ENCODE measurements at regions not wholly inside any gene's neighbourhood (a gene's known extent, or its start where the extent isn't known, plus 50 kb on each side); places are given as distances from the start of the nearest gene placed in this dataset.

DNA sequence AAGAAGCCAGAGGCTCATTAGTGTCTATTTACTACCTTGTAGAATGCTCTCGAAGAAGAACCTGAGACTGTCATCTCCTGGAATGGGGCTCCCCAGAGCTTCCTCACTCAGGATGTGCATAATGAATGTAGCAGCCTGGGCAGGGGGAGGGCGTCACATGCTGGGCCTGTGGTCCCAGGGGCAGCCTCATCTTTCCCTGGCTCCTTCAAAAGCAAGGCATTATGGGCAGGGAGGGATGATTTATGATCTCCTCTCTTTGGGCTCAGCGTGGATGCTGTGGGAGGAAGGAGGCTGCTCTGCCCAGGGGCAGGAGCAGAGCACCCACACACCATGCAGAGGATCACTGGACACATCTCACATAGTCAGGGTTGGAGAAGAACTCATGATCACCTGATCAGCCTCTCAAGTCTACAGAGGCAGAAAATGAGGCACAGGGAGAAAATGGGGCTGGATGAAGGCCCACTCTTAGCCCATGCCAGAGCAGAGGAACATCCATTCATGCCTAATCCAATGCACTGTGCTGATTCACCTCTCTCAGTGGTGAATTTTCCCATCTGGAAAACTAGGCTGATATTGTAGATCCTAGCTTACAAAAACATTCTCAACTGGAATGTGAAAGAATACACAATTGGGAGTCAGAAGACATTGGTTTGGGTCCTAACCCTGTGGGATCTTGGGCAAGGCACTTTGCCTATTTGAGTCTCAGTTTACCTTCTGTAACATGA is 173.7 kb downstream of the CARTPT start:
- H2BK12ac ChIP-seq (ENCODE audit: low read length), result no peak overlapping the region
- peak overlapping the region; percentile 21 for H2AFZ ChIP-seq (ENCODE audit: low read length)
- H3K18ac ChIP-seq (ENCODE audit: low read length), result peak overlapping the region; percentile 11
- H3K36me3 ChIP-seq (replicated peaks in 1 of 2; ENCODE audit: control insufficient read depth in 2 of 2, insufficient read depth in 2 of 2, low read length in 2 of 2), result no peaks in the 10 kb centered on the region
- DNase-seq (ENCODE audit: low spot score), result no peak
- H3K4me1 ChIP-seq (ENCODE audit: control insufficient read depth in 2 of 2, insufficient read depth in 1 of 2, low read depth in 1 of 2, low read length in 2 of 2), result peaks cover 6 to 9% of the 10 kb centered on the region in 2 donors
- no peak overlapping the region for H4K8ac ChIP-seq (ENCODE audit: low read depth, low read length)
- H2BK120ac ChIP-seq (ENCODE audit: low read depth, low read length), result no peak overlapping the region
- no peak overlapping the region for H3K4ac ChIP-seq (ENCODE audit: low read length)
- no CpG with 5 or more reads among the region's 3 CpGs for WGBS, 2 donors (ENCODE audit: extremely low coverage in 2 of 2, insufficient read length in 2 of 2, insufficient replicate concordance in 1 of 2)
- H4K91ac ChIP-seq (ENCODE audit: low read depth, low read length, poor library complexity), result no peak overlapping the region
- H3K4me2 ChIP-seq (ENCODE audit: insufficient read depth, low read length, poor library complexity, severe bottlenecking), result no peak overlapping the region
- H3K14ac ChIP-seq (ENCODE audit: low read length), result no peak overlapping the region
- H3K23ac ChIP-seq (ENCODE audit: low read depth, low read length, poor library complexity), result no peak overlapping the region
- H2AK5ac ChIP-seq (ENCODE audit: low read depth, low read length), result no peak overlapping the region
- no peaks in the 10 kb centered on the region for H3K9me3 ChIP-seq (replicated peaks in 1 of 2; ENCODE audit: control insufficient read depth in 2 of 2, insufficient read depth in 1 of 2, low read depth in 1 of 2, low read length in 2 of 2)
- H2BK5ac ChIP-seq (ENCODE audit: low read length), result no peak overlapping the region
- H3K9ac ChIP-seq (ENCODE audit: low read depth, low read length, poor library complexity), result no peak overlapping the region
- H2BK15ac ChIP-seq (ENCODE audit: low read length), result no peak overlapping the region
- H3K27ac ChIP-seq (replicated peaks; ENCODE audit: low read length), result no peak overlapping the region
- no peaks in the 10 kb centered on the region for H3K79me1 ChIP-seq (ENCODE audit: low read depth, low read length)
- H3K4me3 ChIP-seq (ENCODE audit: low read length in 2 of 2), result no peak overlapping the region
- H3K27me3 ChIP-seq (ENCODE audit: control insufficient read depth in 3 of 3, insufficient read depth in 3 of 3, low read depth in 1 of 3, low read length in 3 of 3), result no peaks in the 10 kb centered on the region

DNA sequence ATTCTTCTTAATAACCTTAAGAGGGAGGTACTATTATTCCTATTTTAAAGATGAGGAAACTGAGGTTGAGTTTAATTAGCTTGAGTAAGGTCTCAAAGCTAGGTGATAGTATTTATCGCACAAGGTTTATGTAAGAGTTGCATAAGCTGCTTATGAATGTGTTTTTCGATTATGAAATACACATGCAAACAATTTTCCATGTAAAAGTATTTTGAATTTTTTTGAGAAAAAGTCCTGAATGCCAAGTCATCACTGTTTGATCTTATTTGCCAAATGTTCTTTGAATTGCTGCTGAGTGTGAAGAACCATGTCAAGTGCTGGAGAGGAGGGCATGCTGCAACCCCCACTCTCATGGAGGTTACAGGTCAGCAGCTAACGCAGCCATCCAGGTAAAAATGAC is 174.4 kb downstream of the CARTPT start:
- no peaks in the 10 kb centered on the region for H3K27me3 ChIP-seq (ENCODE audit: control insufficient read depth in 3 of 3, insufficient read depth in 3 of 3, low read depth in 1 of 3, low read length in 3 of 3)
- no peak overlapping the region for H3K27ac ChIP-seq (replicated peaks; ENCODE audit: low read length)
- H3K4me2 ChIP-seq (ENCODE audit: insufficient read depth, low read length, poor library complexity, severe bottlenecking), result no peak overlapping the region
- H3K4me1 ChIP-seq (ENCODE audit: control insufficient read depth in 2 of 2, insufficient read depth in 1 of 2, low read depth in 1 of 2, low read length in 2 of 2), result peaks cover 6 to 9% of the 10 kb centered on the region in 2 donors
- H3K9ac ChIP-seq (ENCODE audit: low read depth, low read length, poor library complexity), result no peak overlapping the region
- H3K14ac ChIP-seq (ENCODE audit: low read length), result no peak overlapping the region
- no peak overlapping the region for H2BK12ac ChIP-seq (ENCODE audit: low read length)
- H3K36me3 ChIP-seq (replicated peaks in 1 of 2; ENCODE audit: control insufficient read depth in 2 of 2, insufficient read depth in 2 of 2, low read length in 2 of 2), result no peaks in the 10 kb centered on the region
- no peak overlapping the region for H4K91ac ChIP-seq (ENCODE audit: low read depth, low read length, poor library complexity)
- H3K18ac ChIP-seq (ENCODE audit: low read length), result no peak overlapping the region
- WGBS, 2 donors (ENCODE audit: extremely low coverage in 2 of 2, insufficient read length in 2 of 2, insufficient replicate concordance in 1 of 2), result no CpG with 5 or more reads among the region's 3 CpGs
- H2AK5ac ChIP-seq (ENCODE audit: low read depth, low read length), result no peak overlapping the region
- H4K8ac ChIP-seq (ENCODE audit: low read depth, low read length), result no peak overlapping the region
- H3K4me3 ChIP-seq (ENCODE audit: low read length in 2 of 2), result no peak overlapping the region
- no peaks in the 10 kb centered on the region for H3K79me1 ChIP-seq (ENCODE audit: low read depth, low read length)
- no peak for DNase-seq (ENCODE audit: low spot score)
- H3K23ac ChIP-seq (ENCODE audit: low read depth, low read length, poor library complexity), result no peak overlapping the region
- no peak overlapping the region for H2BK120ac ChIP-seq (ENCODE audit: low read depth, low read length)
- H2AFZ ChIP-seq (ENCODE audit: low read length), result no peak overlapping the region
- H2BK15ac ChIP-seq (ENCODE audit: low read length), result no peak overlapping the region
- no peak overlapping the region for H2BK5ac ChIP-seq (ENCODE audit: low read length)
- no peaks in the 10 kb centered on the region for H3K9me3 ChIP-seq (replicated peaks in 1 of 2; ENCODE audit: control insufficient read depth in 2 of 2, insufficient read depth in 1 of 2, low read depth in 1 of 2, low read length in 2 of 2)
- H3K4ac ChIP-seq (ENCODE audit: low read length), result no peak overlapping the region

DNA sequence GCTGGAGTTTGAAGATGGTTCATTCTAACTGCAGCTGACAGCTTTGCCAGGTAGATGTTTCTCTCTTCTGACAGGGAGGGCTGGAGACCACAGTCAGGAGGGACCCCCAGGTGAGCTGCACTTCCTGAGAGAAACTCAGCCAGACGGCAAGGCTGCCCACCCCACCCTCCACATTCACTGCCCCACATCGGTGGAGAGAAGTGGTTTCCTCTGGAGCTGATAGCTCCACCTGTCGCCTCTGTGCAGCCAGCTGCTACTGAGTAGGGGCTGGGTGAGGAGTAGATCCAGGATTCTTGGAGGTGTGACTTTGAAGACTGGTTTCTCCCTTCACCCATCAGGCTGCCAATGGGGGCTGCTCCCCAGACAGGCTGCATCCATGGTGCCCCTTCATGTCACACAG is 175.0 kb downstream of the CARTPT start:
- Histone ChIP-seq H2AK5ac (ENCODE audit: low read depth, low read length) (no peak overlapping the region), H3K4me1 (ENCODE audit: control insufficient read depth in 2 of 2, insufficient read depth in 1 of 2, low read depth in 1 of 2, low read length in 2 of 2) (peaks cover 6 to 9% of the 10 kb centered on the region in 2 donors), H3K4me3 (ENCODE audit: low read length in 2 of 2) (no peak overlapping the region), H3K79me1 (ENCODE audit: low read depth, low read length) (no peaks in the 10 kb centered on the region), H3K4me2 (ENCODE audit: insufficient read depth, low read length, poor library complexity, severe bottlenecking) (no peak overlapping the region), H3K36me3 (replicated peaks in 1 of 2; ENCODE audit: control insufficient read depth in 2 of 2, insufficient read depth in 2 of 2, low read length in 2 of 2) (no peaks in the 10 kb centered on the region), H3K27me3 (ENCODE audit: control insufficient read depth in 3 of 3, insufficient read depth in 3 of 3, low read depth in 1 of 3, low read length in 3 of 3) (no peaks in the 10 kb centered on the region), H3K9me3 (replicated peaks in 1 of 2; ENCODE audit: control insufficient read depth in 2 of 2, insufficient read depth in 1 of 2, low read depth in 1 of 2, low read length in 2 of 2) (no peaks in the 10 kb centered on the region), H2AFZ (ENCODE audit: low read length) (no peak overlapping the region), H2BK12ac (ENCODE audit: low read length) (no peak overlapping the region), H2BK5ac (ENCODE audit: low read length) (peak overlapping the region; percentile 80), H4K8ac (ENCODE audit: low read depth, low read length) (no peak overlapping the region), H2BK15ac (ENCODE audit: low read length) (peak overlapping the region; percentile 49), H2BK120ac (ENCODE audit: low read depth, low read length) (no peak overlapping the region), H3K4ac (ENCODE audit: low read length) (no peak overlapping the region), H3K14ac (ENCODE audit: low read length) (no peak overlapping the region), H3K9ac (ENCODE audit: low read depth, low read length, poor library complexity) (no peak overlapping the region), H3K18ac (ENCODE audit: low read length) (no peak overlapping the region), H4K91ac (ENCODE audit: low read depth, low read length, poor library complexity) (no peak overlapping the region), H3K23ac (ENCODE audit: low read depth, low read length, poor library complexity) (no peak overlapping the region), H3K27ac (replicated peaks; ENCODE audit: low read length) (no peak overlapping the region)
- WGBS, 2 donors (ENCODE audit: extremely low coverage in 2 of 2, insufficient read length in 2 of 2, insufficient replicate concordance in 1 of 2), result no CpG with 5 or more reads among the region's 3 CpGs
- DNase-seq (ENCODE audit: low spot score), result no peak

DNA sequence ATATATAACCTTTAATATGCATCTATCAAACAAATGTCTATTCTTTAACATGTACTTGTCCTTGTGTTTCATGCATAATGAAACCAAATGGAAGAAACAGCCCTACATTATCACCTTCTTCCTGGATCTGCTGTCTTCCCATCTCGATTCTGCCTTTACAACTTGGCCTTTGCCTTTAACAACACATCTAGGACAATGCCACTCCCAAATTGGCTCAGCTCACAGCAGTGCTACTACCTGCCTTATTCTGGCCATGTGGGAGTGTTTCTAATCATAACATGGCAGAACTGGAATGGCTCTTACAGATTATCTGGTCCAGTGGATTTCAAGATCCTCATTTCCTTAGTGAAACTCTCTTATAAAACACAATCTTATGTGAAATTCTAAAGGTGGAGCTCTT is 176.5 kb downstream of the CARTPT start:
- no peak overlapping the region for H2AK5ac ChIP-seq (ENCODE audit: low read depth, low read length)

More for the DNA sequence above, 176.5 kb downstream of the CARTPT start:
- H2AFZ ChIP-seq (ENCODE audit: low read length), result no peak overlapping the region
- H3K23ac ChIP-seq (ENCODE audit: low read depth, low read length, poor library complexity), result no peak overlapping the region
- H4K8ac ChIP-seq (ENCODE audit: low read depth, low read length), result no peak overlapping the region
- no peak for DNase-seq (ENCODE audit: low spot score)
- H3K36me3 ChIP-seq (replicated peaks in 1 of 2; ENCODE audit: control insufficient read depth in 2 of 2, insufficient read depth in 2 of 2, low read length in 2 of 2), result no peaks in the 10 kb centered on the region
- no peak overlapping the region for H3K9ac ChIP-seq (ENCODE audit: low read depth, low read length, poor library complexity)
- H3K4me3 ChIP-seq (ENCODE audit: low read length in 2 of 2), result no peak overlapping the region
- no peak overlapping the region for H3K4ac ChIP-seq (ENCODE audit: low read length)
- no peak overlapping the region for H2BK5ac ChIP-seq (ENCODE audit: low read length)
- no peak overlapping the region for H3K18ac ChIP-seq (ENCODE audit: low read length)
- WGBS, 2 donors (ENCODE audit: extremely low coverage in 2 of 2, insufficient read length in 2 of 2, insufficient replicate concordance in 1 of 2), result no CpG with 5 or more reads among the region's 1 CpG
- peaks cover 6 to 9% of the 10 kb centered on the region in 2 donors for H3K4me1 ChIP-seq (ENCODE audit: control insufficient read depth in 2 of 2, insufficient read depth in 1 of 2, low read depth in 1 of 2, low read length in 2 of 2)
- no peak overlapping the region for H3K27ac ChIP-seq (replicated peaks; ENCODE audit: low read length)
- no peak overlapping the region for H2BK12ac ChIP-seq (ENCODE audit: low read length)
- no peak overlapping the region for H2BK15ac ChIP-seq (ENCODE audit: low read length)
- H3K79me1 ChIP-seq (ENCODE audit: low read depth, low read length), result no peaks in the 10 kb centered on the region
- no peaks in the 10 kb centered on the region for H3K9me3 ChIP-seq (replicated peaks in 1 of 2; ENCODE audit: control insufficient read depth in 2 of 2, insufficient read depth in 1 of 2, low read depth in 1 of 2, low read length in 2 of 2)
- H4K91ac ChIP-seq (ENCODE audit: low read depth, low read length, poor library complexity), result no peak overlapping the region
- H2BK120ac ChIP-seq (ENCODE audit: low read depth, low read length), result no peak overlapping the region
- H3K27me3 ChIP-seq (ENCODE audit: control insufficient read depth in 3 of 3, insufficient read depth in 3 of 3, low read depth in 1 of 3, low read length in 3 of 3), result no peaks in the 10 kb centered on the region
- H3K4me2 ChIP-seq (ENCODE audit: insufficient read depth, low read length, poor library complexity, severe bottlenecking), result no peak overlapping the region
- H3K14ac ChIP-seq (ENCODE audit: low read length), result no peak overlapping the region
